Activated CD4-positive, alpha-beta T cell treated with anti-CD3 and anti-CD28 coated beads, Interleukin-2, amount 50 U/mL, for 48 hours (primary cell): ENCODE measurements at regions not wholly inside any gene's neighbourhood (a gene's known extent, or its start where the extent isn't known, plus 50 kb on each side); places are given as distances from the start of the nearest gene placed in this dataset.
"Not testable (repeated sequence)": the region's sequence is repeated elsewhere in the genome, so short reads cannot be mapped to it uniquely, and the experiment has no call there.

ENCODE experiments used
- DNase-seq, 2 experiments: peaks; one replicate each; pipeline ENCODE4 v3.0.0-alpha.2; 2020

- no peak for DNase-seq
Measured at GRCh38 chr4:155441475-155441874, 64.7 kb upstream of the MAP9 start.

- DNase-seq = not testable (repeated sequence)
Measured at GRCh38 chr4:155439760-155440159, 63.0 kb upstream of the MAP9 start.

- DNase-seq = no peak
Measured at GRCh38 chr4:155434904-155435303, 58.1 kb upstream of the MAP9 start.

GRCh38 chr4:155434366-155434765 lies 57.6 kb upstream of the MAP9 start:
- no peak for DNase-seq

GRCh38 chr4:155433636-155434360 lies 57.0 kb upstream of the MAP9 start:
- no peak for DNase-seq

- DNase-seq = no peak
Measured at GRCh38 chr4:155430895-155431795, 54.4 kb upstream of the MAP9 start.

- DNase-seq = no peak
Measured at GRCh38 chr4:155428128-155428527, 51.4 kb upstream of the MAP9 start.

- no peak for DNase-seq
Measured at GRCh38 chr4:155426953-155427352, 50.2 kb upstream of the MAP9 start.
